HEK293T (cell line): ENCODE measurements at regions not wholly inside any gene's neighbourhood (a gene's known extent, or its start where the extent isn't known, plus 50 kb on each side); places are given as distances from the start of the nearest gene placed in this dataset.

Experiments
- BHLHE40 ChIP-seq: fragments of 450-650 bp; IDR thresholded peaks from 2 replicates; pipeline ENCODE4 v1.6.1; 2016; ENCODE audit warnings: mild to moderate bottlenecking, moderate library complexity, borderline replicate concordance
- ELF4 ChIP-seq: fragments of 450-650 bp; IDR thresholded peaks from 2 replicates; pipeline ENCODE4 v1.6.1; 2017; ENCODE audit warnings: antibody characterized with exemption
- FOXK2 ChIP-seq: fragments of 450-650 bp; IDR thresholded peaks from 2 replicates; pipeline ENCODE4 v1.6.1; 2016; ENCODE audit warnings: mild to moderate bottlenecking
- HDGF ChIP-seq: fragments of 450-650 bp; IDR thresholded peaks from 2 replicates; pipeline ENCODE4 v1.6.1; 2017; ENCODE audit warnings: antibody characterized with exemption, borderline replicate concordance
- PKNOX1 ChIP-seq: fragments of 450-650 bp; IDR thresholded peaks from 2 replicates; pipeline ENCODE4 v1.6.1; 2016
- SP1 ChIP-seq: fragments of 450-650 bp; IDR thresholded peaks from 2 replicates; pipeline ENCODE4 v1.6.1; 2017

- TF ChIP-seq PKNOX1 = no peak
- TF ChIP-seq BHLHE40 = no peak
- TF ChIP-seq ELF4 = no peak
- TF ChIP-seq SP1 = no peak
- no peak for TF ChIP-seq HDGF
- TF ChIP-seq FOXK2 = no peak
Measured at GRCh38 chr14:54138354-54139038, 181.9 kb upstream of the BMP4 start.
